ENCODE measurements at regions not wholly inside any gene's neighbourhood (a gene's known extent, or its start where the extent isn't known, plus 50 kb on each side); places are given as distances from the start of the nearest gene placed in this dataset.

DNA sequence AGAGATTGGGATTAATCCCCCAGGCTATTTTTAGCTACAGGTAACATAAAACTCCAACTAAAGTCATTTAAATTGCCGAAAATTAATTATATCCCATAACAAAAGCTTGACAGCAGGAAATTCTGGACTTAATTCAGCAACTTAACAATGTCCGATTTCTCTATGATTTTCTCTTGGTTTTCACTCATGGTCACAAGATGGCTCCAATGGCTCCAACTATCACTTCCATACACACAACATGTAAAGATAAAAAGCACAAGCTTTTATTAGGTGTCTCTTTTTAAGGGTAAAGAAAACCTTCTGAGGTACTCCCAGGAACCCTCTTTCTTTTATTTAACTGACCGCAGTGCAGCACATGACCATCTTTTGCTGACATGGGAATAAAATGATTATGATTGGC is 363.5 kb upstream of the PTBP2 start:
- TF ChIP-seq, protein P1, sequence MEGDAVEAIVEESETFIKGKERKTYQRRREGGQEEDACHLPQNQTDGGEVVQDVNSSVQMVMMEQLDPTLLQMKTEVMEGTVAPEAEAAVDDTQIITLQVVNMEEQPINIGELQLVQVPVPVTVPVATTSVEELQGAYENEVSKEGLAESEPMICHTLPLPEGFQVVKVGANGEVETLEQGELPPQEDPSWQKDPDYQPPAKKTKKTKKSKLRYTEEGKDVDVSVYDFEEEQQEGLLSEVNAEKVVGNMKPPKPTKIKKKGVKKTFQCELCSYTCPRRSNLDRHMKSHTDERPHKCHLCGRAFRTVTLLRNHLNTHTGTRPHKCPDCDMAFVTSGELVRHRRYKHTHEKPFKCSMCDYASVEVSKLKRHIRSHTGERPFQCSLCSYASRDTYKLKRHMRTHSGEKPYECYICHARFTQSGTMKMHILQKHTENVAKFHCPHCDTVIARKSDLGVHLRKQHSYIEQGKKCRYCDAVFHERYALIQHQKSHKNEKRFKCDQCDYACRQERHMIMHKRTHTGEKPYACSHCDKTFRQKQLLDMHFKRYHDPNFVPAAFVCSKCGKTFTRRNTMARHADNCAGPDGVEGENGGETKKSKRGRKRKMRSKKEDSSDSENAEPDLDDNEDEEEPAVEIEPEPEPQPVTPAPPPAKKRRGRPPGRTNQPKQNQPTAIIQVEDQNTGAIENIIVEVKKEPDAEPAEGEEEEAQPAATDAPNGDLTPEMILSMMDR (IDR thresholded peaks at IDR 0.05), result no peak
- TF ChIP-seq POLR2A (IDR thresholded peaks at IDR 0.05) (no peak), EP300 (IDR thresholded peaks at IDR 0.05) (no peak)

Measured in sigmoid colon (tissue), 4 donors.